H7 (cell line): ENCODE measurements at regions not wholly inside any gene's neighbourhood (a gene's known extent, or its start where the extent isn't known, plus 50 kb on each side); places are given as distances from the start of the nearest gene placed in this dataset.
"Not testable (repeated sequence)": the region's sequence is repeated elsewhere in the genome, so short reads cannot be mapped to it uniquely, and the experiment has no call there.

ENCODE experiments used
- DNase-seq: peaks from one replicate; pipeline ENCODE4 v3.0.0; 2012
- H3K27me3 ChIP-seq: 2 replicates; pipeline ENCODE4 v1.6.0; 2011; ENCODE audit warnings: mild to moderate bottlenecking, low read length; ENCODE audit not compliant: control insufficient read depth, insufficient read depth
- H3K36me3 ChIP-seq: replicated peaks from 2 replicates; pipeline ENCODE4 v1.5.1; 2011; ENCODE audit warnings: low read length; ENCODE audit not compliant: control insufficient read depth, insufficient read depth
- H3K4me3 ChIP-seq: 2 replicates; pipeline ENCODE4 v1.5.1; 2011; ENCODE audit warnings: low read depth, mild to moderate bottlenecking, control low read depth, low read length, moderate library complexity; ENCODE audit not compliant: insufficient read depth

GRCh38 chr17:70323269-70323668 is 153.9 kb downstream of the KCNJ2 start:
- no peak for DNase-seq
- Histone ChIP-seq H3K4me3 (no peak overlapping the region), H3K27me3 (no peaks in the 10 kb centered on the region), H3K36me3 (no peaks in the 10 kb centered on the region)

- Histone ChIP-seq H3K4me3 (no peak overlapping the region), H3K36me3 (no peaks in the 10 kb centered on the region), H3K27me3 (no peaks in the 10 kb centered on the region)
- DNase-seq = no peak
Measured at GRCh38 chr17:70324031-70324430, 154.7 kb downstream of the KCNJ2 start.

- Histone ChIP-seq H3K4me3 (no peak overlapping the region), H3K36me3 (no peaks in the 10 kb centered on the region), H3K27me3 (no peaks in the 10 kb centered on the region)
- DNase-seq = no peak
Measured at GRCh38 chr17:70327279-70327678, 157.9 kb downstream of the KCNJ2 start.

GRCh38 chr17:70327723-70328122 is 158.4 kb downstream of the KCNJ2 start:
- no peak for DNase-seq
- H3K4me3 ChIP-seq = no peak overlapping the region
- no peaks in the 10 kb centered on the region for H3K36me3 ChIP-seq
- no peaks in the 10 kb centered on the region for H3K27me3 ChIP-seq

- Histone ChIP-seq H3K4me3 (no peak overlapping the region), H3K27me3 (no peaks in the 10 kb centered on the region), H3K36me3 (no peaks in the 10 kb centered on the region)
- DNase-seq = no peak
Measured at GRCh38 chr17:70329721-70330120, 160.4 kb downstream of the KCNJ2 start.

- not testable (repeated sequence) for H3K36me3 ChIP-seq, H3K4me3 ChIP-seq, H3K27me3 ChIP-seq, DNase-seq
Measured at GRCh38 chr17:70331066-70331465, 161.7 kb downstream of the KCNJ2 start.

GRCh38 chr17:70332356-70333210 is 163.3 kb downstream of the KCNJ2 start:
- Histone ChIP-seq H3K4me3 (no peak overlapping the region), H3K36me3 (no peaks in the 10 kb centered on the region), H3K27me3 (no peaks in the 10 kb centered on the region)
- DNase-seq = no peak

- H3K36me3 ChIP-seq = no peaks in the 10 kb centered on the region
- no peak for DNase-seq
- no peaks in the 10 kb centered on the region for H3K27me3 ChIP-seq
- no peak overlapping the region for H3K4me3 ChIP-seq
Measured at GRCh38 chr17:70336411-70336810, 167.1 kb downstream of the KCNJ2 start.

- H3K36me3 ChIP-seq = no peaks in the 10 kb centered on the region
- no peaks in the 10 kb centered on the region for H3K27me3 ChIP-seq
- no peak overlapping the region for H3K4me3 ChIP-seq
- no peak for DNase-seq
Measured at GRCh38 chr17:70338946-70339354, 169.6 kb downstream of the KCNJ2 start.

- no peak for DNase-seq
- no peak overlapping the region for H3K4me3 ChIP-seq
- H3K36me3 ChIP-seq = no peaks in the 10 kb centered on the region
- H3K27me3 ChIP-seq = no peaks in the 10 kb centered on the region
Measured at GRCh38 chr17:70343114-70343513, 173.8 kb downstream of the KCNJ2 start.

GRCh38 chr17:70344386-70345060 is 175.2 kb downstream of the KCNJ2 start:
- Histone ChIP-seq H3K36me3 (no peaks in the 10 kb centered on the region), H3K4me3 (no peak overlapping the region), H3K27me3 (no peaks in the 10 kb centered on the region)
- no peak for DNase-seq

- no peaks in the 10 kb centered on the region for H3K36me3 ChIP-seq
- H3K4me3 ChIP-seq = no peak overlapping the region
- no peak for DNase-seq
- H3K27me3 ChIP-seq = no peaks in the 10 kb centered on the region
Measured at GRCh38 chr17:70345061-70345460, 175.7 kb downstream of the KCNJ2 start.

- no peak overlapping the region for H3K4me3 ChIP-seq
- no peaks in the 10 kb centered on the region for H3K36me3 ChIP-seq
- no peak for DNase-seq
- no peaks in the 10 kb centered on the region for H3K27me3 ChIP-seq
Measured at GRCh38 chr17:70352834-70353233, 183.5 kb downstream of the KCNJ2 start.

GRCh38 chr17:70353408-70354092 is 184.2 kb downstream of the KCNJ2 start:
- DNase-seq = no peak
- no peaks in the 10 kb centered on the region for H3K36me3 ChIP-seq

GRCh38 chr17:70355185-70355584 is 185.9 kb downstream of the KCNJ2 start:
- no peaks in the 10 kb centered on the region for H3K27me3 ChIP-seq
- H3K4me3 ChIP-seq = no peak overlapping the region
- no peaks in the 10 kb centered on the region for H3K36me3 ChIP-seq
- DNase-seq = no peak

More at GRCh38 chr17:70353408-70354092, 184.2 kb downstream of the KCNJ2 start:
- no peaks in the 10 kb centered on the region for H3K27me3 ChIP-seq
- H3K4me3 ChIP-seq = no peak overlapping the region
